SK-N-SH (cell line): ENCODE measurements at regions not wholly inside any gene's neighbourhood (a gene's known extent, or its start where the extent isn't known, plus 50 kb on each side); places are given as distances from the start of the nearest gene placed in this dataset.

ENCODE experiments used
- ELF1 ChIP-seq: IDR thresholded peaks from 2 replicates; pipeline ENCODE4 v1.4.0; 2012
- EP300 ChIP-seq, 2 experiments: IDR thresholded peaks; 2 replicates each; pipeline versions ENCODE4 v1.4.0 to v1.6.1; 2012; ENCODE audit warnings: borderline replicate concordance in 1 of 2, low read depth in 1 of 2, low read length in 1 of 2
- FOXM1 ChIP-seq: IDR thresholded peaks from 2 replicates; pipeline ENCODE4 v1.4.0; 2012; ENCODE audit warnings: low read depth, mild to moderate bottlenecking
- GATA2 ChIP-seq: sonication (generic); formaldehyde crosslinking; IDR thresholded peaks from 2 replicates; pipeline ENCODE4 v1.5.0; 2020; ENCODE audit warnings: mild to moderate bottlenecking, missing genetic modification reagents
- JUND ChIP-seq: IDR thresholded peaks from 2 replicates; pipeline ENCODE4 v1.4.0; 2012
- MXI1 ChIP-seq: IDR thresholded peaks from 2 replicates; pipeline ENCODE4 v1.6.1; 2012; ENCODE audit warnings: mild to moderate bottlenecking, low read depth, low read length, improper control_type of control experiment
- POLR2AphosphoS5 ChIP-seq: IDR thresholded peaks from 2 replicates; pipeline ENCODE4 v1.6.1; 2012; ENCODE audit warnings: low read depth, low read length
- RCOR1 ChIP-seq: fragments of 150-350 bp; IDR thresholded peaks from 2 replicates; pipeline ENCODE4 v1.6.1; 2017; ENCODE audit warnings: antibody characterized with exemption, low read length
- RFX5 ChIP-seq: IDR thresholded peaks from 2 replicates; pipeline ENCODE4 v1.6.1; 2012; ENCODE audit warnings: mild to moderate bottlenecking, improper control_type of control experiment, low read length
- RXRA ChIP-seq: IDR thresholded peaks from 2 replicates; pipeline ENCODE4 v1.4.0; 2012; ENCODE audit warnings: low read depth, mild to moderate bottlenecking, borderline replicate concordance
- SMC3 ChIP-seq: IDR thresholded peaks from 2 replicates; pipeline ENCODE4 v1.6.1; 2012; ENCODE audit warnings: low read depth, low read length, improper control_type of control experiment
- YY1 ChIP-seq: IDR thresholded peaks from 2 replicates; pipeline ENCODE4 v1.4.0; 2012; ENCODE audit warnings: low read depth, mild to moderate bottlenecking
- TF ChIP-seq, protein P1 (sequence below): fragments of 200-600 bp; sonication (generic); IDR thresholded peaks from 2 replicates; pipeline ENCODE4 v1.6.1; 2017; ENCODE audit warnings: antibody characterized with exemption, mild to moderate bottlenecking, moderate library complexity

DNA sequence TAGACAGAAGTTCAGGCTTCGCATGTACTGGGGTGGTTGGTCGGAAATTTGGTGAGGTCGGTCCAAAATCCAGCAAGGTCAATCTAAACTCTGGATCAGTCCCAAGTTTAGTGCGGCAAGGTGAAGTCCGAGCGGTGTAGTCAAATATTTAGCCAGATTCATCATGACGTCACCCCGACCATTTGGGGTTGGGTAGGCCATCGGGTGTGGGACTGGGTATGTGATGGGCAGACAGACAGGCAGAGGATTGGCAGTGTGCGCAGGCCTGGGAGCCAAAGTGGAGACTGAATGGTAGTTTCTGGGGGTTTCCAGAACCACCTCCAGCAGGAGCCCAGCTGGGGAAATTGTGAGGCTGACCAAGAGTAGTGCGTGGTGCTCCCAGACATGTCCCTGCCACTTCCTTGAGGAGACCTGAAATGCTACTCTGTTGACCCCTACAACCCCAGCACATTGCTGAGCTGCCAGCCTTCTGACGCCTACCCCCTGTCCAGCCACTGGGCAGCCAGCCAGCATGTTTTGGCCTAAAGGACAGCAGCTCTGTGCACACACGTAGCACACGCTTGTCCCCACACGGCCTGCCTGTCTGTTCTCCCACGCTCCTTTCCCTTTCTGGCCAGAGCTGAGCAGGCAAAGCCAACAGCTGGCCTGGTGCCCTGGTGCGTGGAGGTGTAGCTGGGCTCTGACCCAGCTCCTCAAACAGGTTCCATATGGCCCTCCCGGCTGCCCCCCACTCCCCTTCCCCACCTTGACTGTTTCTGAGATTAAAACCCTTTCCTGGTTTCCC lies 55.9 kb downstream of the FAM241B start:
- TF ChIP-seq YY1 (no peak), JUND (no peak), ELF1 (no peak), SMC3 (no peak), POLR2AphosphoS5 (no peak), RFX5 (no peak), MXI1 (no peak; the same call in 1 of the 2 replicates), RCOR1 (peak; percentile 63), FOXM1 (no peak), GATA2 (peak; percentile 48), EP300 (IDR thresholded peaks at IDR 0.05; ENCODE audit: borderline replicate concordance in 1 of 2, low read depth in 1 of 2, low read length in 1 of 2) (peak in 1 of 2 experiments; percentile 72; a peak in 2 of 4 replicates), RXRA (no peak)
- TF ChIP-seq, protein P1, sequence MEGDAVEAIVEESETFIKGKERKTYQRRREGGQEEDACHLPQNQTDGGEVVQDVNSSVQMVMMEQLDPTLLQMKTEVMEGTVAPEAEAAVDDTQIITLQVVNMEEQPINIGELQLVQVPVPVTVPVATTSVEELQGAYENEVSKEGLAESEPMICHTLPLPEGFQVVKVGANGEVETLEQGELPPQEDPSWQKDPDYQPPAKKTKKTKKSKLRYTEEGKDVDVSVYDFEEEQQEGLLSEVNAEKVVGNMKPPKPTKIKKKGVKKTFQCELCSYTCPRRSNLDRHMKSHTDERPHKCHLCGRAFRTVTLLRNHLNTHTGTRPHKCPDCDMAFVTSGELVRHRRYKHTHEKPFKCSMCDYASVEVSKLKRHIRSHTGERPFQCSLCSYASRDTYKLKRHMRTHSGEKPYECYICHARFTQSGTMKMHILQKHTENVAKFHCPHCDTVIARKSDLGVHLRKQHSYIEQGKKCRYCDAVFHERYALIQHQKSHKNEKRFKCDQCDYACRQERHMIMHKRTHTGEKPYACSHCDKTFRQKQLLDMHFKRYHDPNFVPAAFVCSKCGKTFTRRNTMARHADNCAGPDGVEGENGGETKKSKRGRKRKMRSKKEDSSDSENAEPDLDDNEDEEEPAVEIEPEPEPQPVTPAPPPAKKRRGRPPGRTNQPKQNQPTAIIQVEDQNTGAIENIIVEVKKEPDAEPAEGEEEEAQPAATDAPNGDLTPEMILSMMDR = no peak
